Small intestine (tissue), 7 donors: ENCODE measurements at regions not wholly inside any gene's neighbourhood (a gene's known extent, or its start where the extent isn't known, plus 50 kb on each side); places are given as distances from the start of the nearest gene placed in this dataset.

ENCODE experiments used
- DNase-seq, 2 donors: peaks; one replicate each; pipeline versions ENCODE4 v3.0.0 to v3.0.0-alpha.2; 2013
- FAIRE-seq: peaks from 2 replicates; lab custom pipeline; 2012; peaks lifted over from hg19 to GRCh38; lab: Jason Lieb, UNC
- H3K27ac ChIP-seq, 3 donors: one replicate each; pipeline ENCODE4 v1.5.1; 2013; ENCODE audit warnings: low read length in 2 of 3, mild to moderate bottlenecking in 2 of 3, control low read depth in 1 of 3, inconsistent platforms in 1 of 3, low read depth in 1 of 3, moderate library complexity in 1 of 3
- H3K27me3 ChIP-seq, 3 donors: one replicate each; pipeline ENCODE4 v1.6.1; 2013; ENCODE audit warnings: low read length in 3 of 3, inconsistent platforms in 1 of 3; ENCODE audit not compliant: control insufficient read depth in 3 of 3, insufficient read depth in 3 of 3
- H3K36me3 ChIP-seq, 3 donors: one replicate each; pipeline ENCODE4 v1.6.1; 2013; ENCODE audit warnings: low read length in 3 of 3, inconsistent platforms in 1 of 3, low read depth in 1 of 3, mild to moderate bottlenecking in 1 of 3, moderate library complexity in 1 of 3; ENCODE audit not compliant: control insufficient read depth in 3 of 3, insufficient read depth in 2 of 3
- H3K4me1 ChIP-seq, 3 donors: one replicate each; pipeline ENCODE4 v1.6.1; 2013; ENCODE audit warnings: low read length in 2 of 3, inconsistent platforms in 1 of 3, low read depth in 1 of 3, mild to moderate bottlenecking in 1 of 3, moderate library complexity in 1 of 3; ENCODE audit not compliant: control insufficient read depth in 3 of 3, insufficient read depth in 2 of 3
- H3K4me3 ChIP-seq, 3 donors: one replicate each; pipeline ENCODE4 v1.5.1; 2013; ENCODE audit warnings: low read length in 3 of 3, control low read depth in 1 of 3, inconsistent platforms in 1 of 3, low read depth in 1 of 3, mild to moderate bottlenecking in 1 of 3, moderate library complexity in 1 of 3
- H3K9me3 ChIP-seq, 2 donors: one replicate each; pipeline ENCODE4 v1.6.1; 2013; ENCODE audit warnings: low read depth in 1 of 2, low read length in 1 of 2; ENCODE audit not compliant: control insufficient read depth in 2 of 2, insufficient read depth in 1 of 2
- WGBS, 3 donors: extraction: QIAGEN DNeasy Blood & Tissue Kit; methylation state at CpG; one replicate each; pipeline ENCODE4 v1.1.7; 2013; 5-methylcytosine and 5-hydroxymethylcytosine counted together
- donor health status: healthy with polysubstance abuse.
- donor health status: control.
- donor health status: control.
- donor health status: Bipolar disorder and iron deficiency.
- donor health status: healthy.

- FAIRE-seq (no peak), DNase-seq (no peak)
- no peaks in the 10 kb centered on the region for H3K4me1 ChIP-seq
- peaks cover 2 to 10% of the 10 kb centered on the region in 2 donors for H3K9me3 ChIP-seq
- H3K27ac ChIP-seq: no peak overlapping the region
- no peak overlapping the region for H3K4me3 ChIP-seq
- no peaks in the 10 kb centered on the region for H3K36me3 ChIP-seq
- 90 to 91% (median 90%) methylated on average over 3 of the region's 3 CpGs for WGBS, 3 donors
- no peaks in the 10 kb centered on the region for H3K27me3 ChIP-seq
Observed at GRCh38 chr12:114855678-114856077, 171.7 kb upstream of the TBX3 start.

- 70 to 80% (median 79%) methylated on average over 10 of the region's 10 CpGs for WGBS, 3 donors
- H3K27ac ChIP-seq: no peak overlapping the region
Observed at GRCh38 chr12:114852976-114853529, 169.1 kb upstream of the TBX3 start.

GRCh38 chr12:114851981-114852380, 168.0 kb upstream of the TBX3 start:
- Histone ChIP-seq H3K36me3 (no peaks in the 10 kb centered on the region), H3K4me1 (no peaks in the 10 kb centered on the region), H3K4me3 (no peak overlapping the region), H3K27ac (no peak overlapping the region), H3K27me3 (no peaks in the 10 kb centered on the region), H3K9me3 (peaks cover 2 to 10% of the 10 kb centered on the region in 2 donors)
- 76 to 89% (median 82%) methylated on average over 7 of the region's 7 CpGs for WGBS, 3 donors
- no peak for FAIRE-seq
- no peak for DNase-seq

More at GRCh38 chr12:114852976-114853529, 169.1 kb upstream of the TBX3 start:
- H3K4me1 ChIP-seq: no peaks in the 10 kb centered on the region
- peak in 1 of 2 donors; percentile 22 for DNase-seq
- FAIRE-seq: no peak
- no peak overlapping the region for H3K4me3 ChIP-seq
- no peaks in the 10 kb centered on the region for H3K27me3 ChIP-seq
- peaks cover 2 to 10% of the 10 kb centered on the region in 2 donors for H3K9me3 ChIP-seq
- no peaks in the 10 kb centered on the region for H3K36me3 ChIP-seq

- no peaks in the 10 kb centered on the region for H3K27me3 ChIP-seq
- no peak overlapping the region for H3K27ac ChIP-seq
- WGBS, 3 donors: 89 to 93% (median 91%) methylated on average over 7 of the region's 7 CpGs
- H3K4me1 ChIP-seq: no peaks in the 10 kb centered on the region
- H3K4me3 ChIP-seq: no peak overlapping the region
- peaks cover 0 to 10% of the 10 kb centered on the region in 2 donors for H3K9me3 ChIP-seq
- FAIRE-seq (no peak), DNase-seq (no peak)
- no peaks in the 10 kb centered on the region for H3K36me3 ChIP-seq
Observed at GRCh38 chr12:114850661-114851275, 166.8 kb upstream of the TBX3 start.

- Histone ChIP-seq H3K9me3 (no peaks in the 10 kb centered on the region), H3K27me3 (no peaks in the 10 kb centered on the region), H3K36me3 (no peaks in the 10 kb centered on the region), H3K4me3 (no peak overlapping the region), H3K27ac (no peak overlapping the region), H3K4me1 (no peaks in the 10 kb centered on the region)
- FAIRE-seq (no peak), DNase-seq (no peak)
- WGBS, 3 donors: 71 to 94% (median 83%) methylated on average over 2 of the region's 2 CpGs
Observed at GRCh38 chr12:114848666-114849065, 164.7 kb upstream of the TBX3 start.

- Histone ChIP-seq H3K4me1 (no peaks in the 10 kb centered on the region), H3K9me3 (no peaks in the 10 kb centered on the region)
- FAIRE-seq: no peak
Observed at GRCh38 chr12:114847441-114848035, 163.6 kb upstream of the TBX3 start.

GRCh38 chr12:114846771-114847170, 162.8 kb upstream of the TBX3 start:
- H3K4me1 ChIP-seq: no peaks in the 10 kb centered on the region
- no peak for FAIRE-seq
- H3K27me3 ChIP-seq: no peaks in the 10 kb centered on the region
- DNase-seq: no peak
- WGBS, 3 donors: 68 to 74% (median 68%) methylated on average over 8 of the region's 8 CpGs
- no peaks in the 10 kb centered on the region for H3K9me3 ChIP-seq
- H3K27ac ChIP-seq: no peak overlapping the region
- no peaks in the 10 kb centered on the region for H3K36me3 ChIP-seq
- H3K4me3 ChIP-seq: no peak overlapping the region

More at GRCh38 chr12:114847441-114848035, 163.6 kb upstream of the TBX3 start:
- WGBS, 3 donors: 78 to 93% (median 86%) methylated on average over 11 of the region's 11 CpGs
- Histone ChIP-seq H3K27ac (no peak overlapping the region), H3K36me3 (no peaks in the 10 kb centered on the region), H3K27me3 (no peaks in the 10 kb centered on the region), H3K4me3 (no peak overlapping the region)
- DNase-seq: no peak

GRCh38 chr12:114841557-114842251, 157.7 kb upstream of the TBX3 start:
- H3K4me3 ChIP-seq: no peak overlapping the region
- no peak for FAIRE-seq

More at GRCh38 chr12:114841557-114842251, 157.7 kb upstream of the TBX3 start:
- H3K9me3 ChIP-seq: no peaks in the 10 kb centered on the region
- no peaks in the 10 kb centered on the region for H3K36me3 ChIP-seq
- peak; percentile 57 to 62 for DNase-seq
- H3K4me1 ChIP-seq: no peaks in the 10 kb centered on the region
- 44 to 72% (median 51%) methylated on average over 5 of the region's 5 CpGs for WGBS, 3 donors
- H3K27me3 ChIP-seq: no peaks in the 10 kb centered on the region
- no peak overlapping the region for H3K27ac ChIP-seq
